DND-41 (cell line): ENCODE measurements at regions not wholly inside any gene's neighbourhood (a gene's known extent, or its start where the extent isn't known, plus 50 kb on each side); places are given as distances from the start of the nearest gene placed in this dataset.

Experiments
- ATAC-seq: fragments of 200-7000 bp; cut with Tn5 transposase; 3 replicates; pipeline ENCODE4 v1.9.1; 2021; ENCODE audit warnings: low read depth; ENCODE audit not compliant: insufficient read depth
- DNase-seq: peaks from one replicate; pipeline ENCODE4 v3.0.0-alpha.2; 2020
- H2AFZ ChIP-seq: 2 replicates; pipeline ENCODE4 v1.6.0; 2012; ENCODE audit warnings: low read depth, low read length
- H3K27ac ChIP-seq: 2 replicates; pipeline ENCODE4 v1.5.1; 2012; ENCODE audit warnings: low read length, inconsistent platforms
- H3K27me3 ChIP-seq: fragments of 200-600 bp; sonication (generic); 2 replicates; pipeline ENCODE4 v1.6.0; 2012; ENCODE audit warnings: low read length, mild to moderate bottlenecking, inconsistent platforms; ENCODE audit not compliant: insufficient read depth, poor library complexity
- H3K36me3 ChIP-seq: 2 replicates; pipeline ENCODE4 v1.5.1; 2012; ENCODE audit warnings: low read length, inconsistent platforms; ENCODE audit not compliant: insufficient read depth
- H3K4me1 ChIP-seq: 2 replicates; pipeline ENCODE4 v1.5.1; 2012; ENCODE audit warnings: mild to moderate bottlenecking, low read length; ENCODE audit not compliant: insufficient read depth
- H3K4me2 ChIP-seq: 2 replicates; pipeline ENCODE4 v1.6.0; 2012; ENCODE audit warnings: mild to moderate bottlenecking, moderate library complexity, low read length, inconsistent platforms; ENCODE audit not compliant: insufficient read depth
- H3K4me3 ChIP-seq, 2 experiments: fragments of 200-600 bp in 1 of 2; shearing (Covaris generic) in 1 of 2; 2 replicates each; pipeline ENCODE4 v1.5.1; 2012 to 2016; ENCODE audit warnings: inconsistent platforms in 2 of 2, low read length in 2 of 2, mild to moderate bottlenecking in 2 of 2, low read depth in 1 of 2, moderate library complexity in 1 of 2
- H3K79me2 ChIP-seq: 2 replicates; pipeline ENCODE4 v1.6.0; 2012; ENCODE audit warnings: low read length, inconsistent platforms; ENCODE audit not compliant: insufficient read depth
- H3K9ac ChIP-seq: 2 replicates; pipeline ENCODE4 v1.6.0; 2012; ENCODE audit warnings: low read depth, mild to moderate bottlenecking, inconsistent platforms, low read length, moderate library complexity
- H3K9me3 ChIP-seq: 2 replicates; pipeline ENCODE4 v1.5.1; 2012; ENCODE audit warnings: low read length, moderate library complexity, mild to moderate bottlenecking, inconsistent platforms; ENCODE audit not compliant: insufficient read depth, severe bottlenecking
- H4K20me1 ChIP-seq: 2 replicates; pipeline ENCODE4 v1.6.0; 2012; ENCODE audit warnings: low read length; ENCODE audit not compliant: insufficient read depth
- EZH2 ChIP-seq: IDR thresholded peaks from 3 replicates; pipeline ENCODE4 v1.6.1; 2012; ENCODE audit warnings: borderline replicate concordance, low read depth, mild to moderate bottlenecking, moderate library complexity, low read length, inconsistent platforms; ENCODE audit not compliant: severe bottlenecking
- TF ChIP-seq, protein P1 (sequence below): IDR thresholded peaks from 2 replicates; pipeline ENCODE4 v1.5.1; 2012; ENCODE audit warnings: borderline replicate concordance, low read length, moderate library complexity, mild to moderate bottlenecking; ENCODE audit not compliant: poor library complexity, severe bottlenecking; ENCODE audit errors: extremely low read depth

- no peak overlapping the region for H2AFZ ChIP-seq
- TF ChIP-seq EZH2, result no peak
- TF ChIP-seq, protein P1, sequence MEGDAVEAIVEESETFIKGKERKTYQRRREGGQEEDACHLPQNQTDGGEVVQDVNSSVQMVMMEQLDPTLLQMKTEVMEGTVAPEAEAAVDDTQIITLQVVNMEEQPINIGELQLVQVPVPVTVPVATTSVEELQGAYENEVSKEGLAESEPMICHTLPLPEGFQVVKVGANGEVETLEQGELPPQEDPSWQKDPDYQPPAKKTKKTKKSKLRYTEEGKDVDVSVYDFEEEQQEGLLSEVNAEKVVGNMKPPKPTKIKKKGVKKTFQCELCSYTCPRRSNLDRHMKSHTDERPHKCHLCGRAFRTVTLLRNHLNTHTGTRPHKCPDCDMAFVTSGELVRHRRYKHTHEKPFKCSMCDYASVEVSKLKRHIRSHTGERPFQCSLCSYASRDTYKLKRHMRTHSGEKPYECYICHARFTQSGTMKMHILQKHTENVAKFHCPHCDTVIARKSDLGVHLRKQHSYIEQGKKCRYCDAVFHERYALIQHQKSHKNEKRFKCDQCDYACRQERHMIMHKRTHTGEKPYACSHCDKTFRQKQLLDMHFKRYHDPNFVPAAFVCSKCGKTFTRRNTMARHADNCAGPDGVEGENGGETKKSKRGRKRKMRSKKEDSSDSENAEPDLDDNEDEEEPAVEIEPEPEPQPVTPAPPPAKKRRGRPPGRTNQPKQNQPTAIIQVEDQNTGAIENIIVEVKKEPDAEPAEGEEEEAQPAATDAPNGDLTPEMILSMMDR, result no peak
- DNase-seq, result no peak
- no peaks in the 10 kb centered on the region for H3K36me3 ChIP-seq
- no peaks in the 10 kb centered on the region for H3K27me3 ChIP-seq
- no peak overlapping the region for H3K27ac ChIP-seq
- no peak overlapping the region for H3K4me3 ChIP-seq
- H3K4me1 ChIP-seq, result no peaks in the 10 kb centered on the region
- H3K79me2 ChIP-seq, result no peaks in the 10 kb centered on the region
- no peak for ATAC-seq
- H3K9me3 ChIP-seq, result no peaks in the 10 kb centered on the region
- no peak overlapping the region for H3K4me2 ChIP-seq
- no peak overlapping the region for H3K9ac ChIP-seq
- H4K20me1 ChIP-seq, result no peaks in the 10 kb centered on the region
These were observed 755.8 kb upstream of the LCORL start for GRCh38 chr4:18777190-18777930.

DNA sequence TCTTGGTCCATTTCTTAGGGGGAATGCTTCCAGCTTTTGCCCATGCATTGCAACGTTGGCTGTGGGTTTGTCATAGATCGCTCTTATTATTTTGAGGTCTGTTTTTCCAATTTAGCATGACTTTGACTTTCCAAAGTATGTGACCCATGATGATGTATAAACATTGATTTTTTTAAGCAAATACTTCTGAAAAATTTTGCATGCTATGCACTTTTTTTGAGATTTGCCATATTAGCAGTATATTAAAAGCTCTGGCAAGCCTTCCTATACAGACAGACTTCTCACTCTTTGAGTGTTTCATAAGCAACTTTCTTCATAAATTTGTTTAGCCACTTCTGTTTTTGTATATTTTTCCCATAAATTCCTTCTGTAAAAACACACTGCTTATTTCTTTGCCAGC lies 746.4 kb upstream of the LCORL start:
- no peaks in the 10 kb centered on the region for H3K79me2 ChIP-seq
- no peak overlapping the region for H3K27ac ChIP-seq
- no peaks in the 10 kb centered on the region for H3K4me1 ChIP-seq
- H4K20me1 ChIP-seq, result no peaks in the 10 kb centered on the region
- H3K4me2 ChIP-seq, result no peak overlapping the region
- H3K4me3 ChIP-seq, result no peak overlapping the region
- no peaks in the 10 kb centered on the region for H3K36me3 ChIP-seq
- TF ChIP-seq EZH2, result no peak
- TF ChIP-seq, protein P1, result no peak
- no peak overlapping the region for H2AFZ ChIP-seq
- DNase-seq (no peak), ATAC-seq (no peak)
- no peak overlapping the region for H3K9ac ChIP-seq
- no peaks in the 10 kb centered on the region for H3K9me3 ChIP-seq
- H3K27me3 ChIP-seq, result no peaks in the 10 kb centered on the region

DNA sequence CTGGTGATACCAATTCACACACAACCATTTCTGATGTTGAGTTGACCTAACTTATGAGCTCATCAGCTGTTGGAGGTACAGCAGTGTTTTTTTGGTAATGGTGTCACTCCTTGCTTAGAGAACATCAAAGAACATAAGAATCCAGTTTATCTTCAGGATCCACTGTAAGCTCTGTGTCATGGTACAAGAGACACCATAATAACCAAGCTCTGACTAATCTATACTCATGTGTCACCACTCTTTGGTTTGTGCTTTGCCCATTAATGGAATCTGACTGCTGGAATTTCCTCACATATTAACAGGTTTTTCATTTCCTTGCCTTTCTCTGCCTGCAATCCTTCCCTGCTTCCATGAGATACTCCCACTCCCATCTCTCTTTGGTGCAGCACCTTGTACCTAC lies 735.1 kb upstream of the LCORL start:
- DNase-seq, result no peak
- H3K27me3 ChIP-seq, result no peaks in the 10 kb centered on the region

More for the DNA sequence above, 735.1 kb upstream of the LCORL start:
- Histone ChIP-seq H3K4me3 (no peak overlapping the region), H3K9me3 (no peaks in the 10 kb centered on the region), H2AFZ (no peak overlapping the region), H3K79me2 (no peaks in the 10 kb centered on the region), H3K4me1 (no peaks in the 10 kb centered on the region), H4K20me1 (no peaks in the 10 kb centered on the region), H3K36me3 (no peaks in the 10 kb centered on the region), H3K27ac (no peak overlapping the region), H3K9ac (no peak overlapping the region), H3K4me2 (no peak overlapping the region)
- ATAC-seq, result no peak
- TF ChIP-seq, protein P1, result no peak
- no peak for TF ChIP-seq EZH2
